ENCODE measurements at regions not wholly inside any gene's neighbourhood (a gene's known extent, or its start where the extent isn't known, plus 50 kb on each side); places are given as distances from the start of the nearest gene placed in this dataset.

- Histone ChIP-seq H3K4me3 (ENCODE audit: low read depth, low read length) (no peak overlapping the region), H3K36me3 (ENCODE audit: control insufficient read depth, insufficient read depth, low read length) (no peaks in the 10 kb centered on the region), H3K9ac (ENCODE audit: low read depth, low read length) (no peak overlapping the region), H3K9me3 (ENCODE audit: control insufficient read depth, insufficient read depth, low read length) (no peaks in the 10 kb centered on the region), H3K4me1 (ENCODE audit: control insufficient read depth, insufficient read depth, low read length) (peaks cover 22% of the 10 kb centered on the region), H3K27me3 (ENCODE audit: control insufficient read depth, insufficient read depth, low read length) (no peaks in the 10 kb centered on the region), H3K27ac (ENCODE audit: low read depth, low read length) (no peak overlapping the region)
These were observed 215.3 kb downstream of the BARX2 start for GRCh38 chr11:129590753-129591475.

GRCh38 chr11:129591527-129591926, 215.9 kb downstream of the BARX2 start:
- no peaks in the 10 kb centered on the region for H3K27me3 ChIP-seq (ENCODE audit: control insufficient read depth, insufficient read depth, low read length)
- H3K27ac ChIP-seq (ENCODE audit: low read depth, low read length) = no peak overlapping the region
- no peak overlapping the region for H3K4me3 ChIP-seq (ENCODE audit: low read depth, low read length)
- H3K9ac ChIP-seq (ENCODE audit: low read depth, low read length) = no peak overlapping the region
- H3K4me1 ChIP-seq (ENCODE audit: control insufficient read depth, insufficient read depth, low read length) = peaks cover 22% of the 10 kb centered on the region
- H3K9me3 ChIP-seq (ENCODE audit: control insufficient read depth, insufficient read depth, low read length) = no peaks in the 10 kb centered on the region
- no peaks in the 10 kb centered on the region for H3K36me3 ChIP-seq (ENCODE audit: control insufficient read depth, insufficient read depth, low read length)

DNA sequence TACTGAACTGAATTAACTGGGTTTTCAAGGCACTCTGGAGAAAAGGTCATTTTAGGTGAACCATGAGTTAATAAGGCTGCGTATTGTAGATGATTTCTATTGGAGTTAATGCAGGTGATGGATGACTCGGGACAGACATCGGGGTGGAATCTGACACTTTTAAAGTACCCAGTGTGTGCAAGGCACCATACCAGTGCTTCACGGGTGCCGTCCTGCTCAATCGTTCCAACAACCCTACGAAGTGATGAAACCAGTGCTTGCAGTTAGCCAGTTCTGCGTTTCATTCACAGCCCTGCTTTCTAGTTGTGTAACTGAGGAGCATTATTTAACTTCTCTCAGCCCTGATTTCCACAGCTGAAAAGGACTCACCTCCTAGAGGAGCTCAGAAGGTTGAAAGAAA, 216.5 kb downstream of the BARX2 start:
- Histone ChIP-seq H3K9ac (ENCODE audit: low read depth, low read length) (no peak overlapping the region), H3K4me3 (ENCODE audit: low read depth, low read length) (no peak overlapping the region), H3K9me3 (ENCODE audit: control insufficient read depth, insufficient read depth, low read length) (no peaks in the 10 kb centered on the region), H3K4me1 (ENCODE audit: control insufficient read depth, insufficient read depth, low read length) (peaks cover 22% of the 10 kb centered on the region), H3K27me3 (ENCODE audit: control insufficient read depth, insufficient read depth, low read length) (no peaks in the 10 kb centered on the region), H3K36me3 (ENCODE audit: control insufficient read depth, insufficient read depth, low read length) (no peaks in the 10 kb centered on the region), H3K27ac (ENCODE audit: low read depth, low read length) (no peak overlapping the region)

GRCh38 chr11:129593098-129593497, 217.4 kb downstream of the BARX2 start:
- no peaks in the 10 kb centered on the region for H3K36me3 ChIP-seq (ENCODE audit: control insufficient read depth, insufficient read depth, low read length)

GRCh38 chr11:129595038-129595962, 219.7 kb downstream of the BARX2 start:
- peaks cover 6% of the 10 kb centered on the region for H3K4me1 ChIP-seq (ENCODE audit: control insufficient read depth, insufficient read depth, low read length)
- no peaks in the 10 kb centered on the region for H3K9me3 ChIP-seq (ENCODE audit: control insufficient read depth, insufficient read depth, low read length)
- H3K36me3 ChIP-seq (ENCODE audit: control insufficient read depth, insufficient read depth, low read length) = no peaks in the 10 kb centered on the region
- H3K27ac ChIP-seq (ENCODE audit: low read depth, low read length) = no peak overlapping the region
- H3K27me3 ChIP-seq (ENCODE audit: control insufficient read depth, insufficient read depth, low read length) = no peaks in the 10 kb centered on the region
- H3K4me3 ChIP-seq (ENCODE audit: low read depth, low read length) = no peak overlapping the region
- no peak overlapping the region for H3K9ac ChIP-seq (ENCODE audit: low read depth, low read length)

More at GRCh38 chr11:129593098-129593497, 217.4 kb downstream of the BARX2 start:
- Histone ChIP-seq H3K4me1 (ENCODE audit: control insufficient read depth, insufficient read depth, low read length) (peaks cover 22% of the 10 kb centered on the region), H3K9ac (ENCODE audit: low read depth, low read length) (no peak overlapping the region), H3K9me3 (ENCODE audit: control insufficient read depth, insufficient read depth, low read length) (no peaks in the 10 kb centered on the region), H3K27me3 (ENCODE audit: control insufficient read depth, insufficient read depth, low read length) (no peaks in the 10 kb centered on the region), H3K27ac (ENCODE audit: low read depth, low read length) (no peak overlapping the region), H3K4me3 (ENCODE audit: low read depth, low read length) (no peak overlapping the region)

GRCh38 chr11:129596351-129596750, 219.3 kb upstream of the TMEM45B start:
- Histone ChIP-seq H3K9ac (ENCODE audit: low read depth, low read length) (no peak overlapping the region), H3K9me3 (ENCODE audit: control insufficient read depth, insufficient read depth, low read length) (no peaks in the 10 kb centered on the region), H3K4me3 (ENCODE audit: low read depth, low read length) (no peak overlapping the region), H3K4me1 (ENCODE audit: control insufficient read depth, insufficient read depth, low read length) (no peaks in the 10 kb centered on the region), H3K36me3 (ENCODE audit: control insufficient read depth, insufficient read depth, low read length) (no peaks in the 10 kb centered on the region), H3K27me3 (ENCODE audit: control insufficient read depth, insufficient read depth, low read length) (no peaks in the 10 kb centered on the region), H3K27ac (ENCODE audit: low read depth, low read length) (no peak overlapping the region)

DNA sequence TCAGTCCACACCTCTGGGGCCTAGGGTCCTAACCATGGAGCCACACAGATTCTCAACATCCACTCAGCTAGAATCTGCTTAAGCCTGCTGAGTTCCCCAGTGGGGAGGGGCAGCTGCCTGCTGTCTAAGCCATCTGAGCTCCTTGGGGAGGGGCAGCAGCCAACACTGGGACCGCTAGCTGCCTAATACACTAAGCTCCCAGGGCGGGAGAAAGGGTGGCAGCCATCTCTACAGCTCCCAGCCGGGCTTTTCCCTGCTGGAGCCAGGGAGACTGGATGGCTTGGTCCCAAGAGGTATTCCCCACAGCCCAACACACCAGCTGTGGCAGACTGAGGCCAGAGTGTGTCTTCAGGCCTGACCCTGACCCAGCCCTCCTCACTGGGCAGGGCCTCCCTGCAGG, 217.3 kb upstream of the TMEM45B start:
- Histone ChIP-seq H3K4me1 (ENCODE audit: control insufficient read depth, insufficient read depth, low read length) (no peaks in the 10 kb centered on the region), H3K9ac (ENCODE audit: low read depth, low read length) (no peak overlapping the region), H3K27me3 (ENCODE audit: control insufficient read depth, insufficient read depth, low read length) (no peaks in the 10 kb centered on the region), H3K36me3 (ENCODE audit: control insufficient read depth, insufficient read depth, low read length) (no peaks in the 10 kb centered on the region), H3K9me3 (ENCODE audit: control insufficient read depth, insufficient read depth, low read length) (no peaks in the 10 kb centered on the region), H3K4me3 (ENCODE audit: low read depth, low read length) (no peak overlapping the region), H3K27ac (ENCODE audit: low read depth, low read length) (no peak overlapping the region)

DNA sequence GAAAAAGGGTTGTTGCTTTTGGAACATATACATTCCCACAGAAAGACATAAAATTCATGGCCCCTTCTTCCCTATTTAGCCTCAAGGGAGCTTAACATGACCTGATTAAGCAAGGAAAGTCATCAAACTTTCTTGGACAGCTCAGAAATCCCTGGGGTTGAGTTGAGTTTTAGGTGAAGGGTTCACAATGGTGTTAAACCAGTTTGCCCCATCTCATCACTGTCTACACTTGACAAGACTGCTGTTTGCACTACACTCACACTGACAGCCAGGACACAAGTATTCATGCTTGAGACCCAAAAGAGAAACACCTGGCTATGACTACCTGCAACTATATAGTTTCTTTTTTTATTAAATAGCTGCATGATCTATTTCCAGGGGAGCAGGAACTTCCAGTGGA, 209.8 kb upstream of the TMEM45B start:
- Histone ChIP-seq H3K9ac (ENCODE audit: low read depth, low read length) (no peak overlapping the region), H3K36me3 (ENCODE audit: control insufficient read depth, insufficient read depth, low read length) (no peaks in the 10 kb centered on the region), H3K4me1 (ENCODE audit: control insufficient read depth, insufficient read depth, low read length) (no peaks in the 10 kb centered on the region), H3K27ac (ENCODE audit: low read depth, low read length) (no peak overlapping the region), H3K9me3 (ENCODE audit: control insufficient read depth, insufficient read depth, low read length) (no peaks in the 10 kb centered on the region), H3K4me3 (ENCODE audit: low read depth, low read length) (no peak overlapping the region), H3K27me3 (ENCODE audit: control insufficient read depth, insufficient read depth, low read length) (no peaks in the 10 kb centered on the region)

DNA sequence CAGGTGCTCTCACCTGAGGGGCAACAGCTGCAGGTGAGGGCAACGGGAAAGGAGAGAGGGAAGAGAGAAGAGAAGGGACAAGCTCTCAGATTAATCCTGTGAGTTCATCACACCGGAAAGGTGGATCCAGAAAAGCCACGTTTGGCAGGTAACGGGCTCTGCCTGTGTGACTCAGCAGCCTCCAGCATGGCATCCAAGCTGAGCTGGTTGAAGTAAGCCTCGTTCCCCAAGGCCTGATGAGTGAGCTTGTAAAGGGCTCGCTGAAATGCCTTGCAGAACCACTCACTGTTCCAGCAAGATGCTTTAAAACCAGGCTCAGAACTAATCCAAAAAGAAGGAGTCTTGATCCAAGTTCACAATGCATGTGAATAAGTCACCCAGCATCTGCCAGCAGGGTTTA, 206.9 kb upstream of the TMEM45B start:
- Histone ChIP-seq H3K27me3 (ENCODE audit: control insufficient read depth, insufficient read depth, low read length) (no peaks in the 10 kb centered on the region), H3K4me1 (ENCODE audit: control insufficient read depth, insufficient read depth, low read length) (no peaks in the 10 kb centered on the region), H3K27ac (ENCODE audit: low read depth, low read length) (no peak overlapping the region), H3K36me3 (ENCODE audit: control insufficient read depth, insufficient read depth, low read length) (no peaks in the 10 kb centered on the region), H3K4me3 (ENCODE audit: low read depth, low read length) (no peak overlapping the region), H3K9me3 (ENCODE audit: control insufficient read depth, insufficient read depth, low read length) (no peaks in the 10 kb centered on the region), H3K9ac (ENCODE audit: low read depth, low read length) (no peak overlapping the region)

DNA sequence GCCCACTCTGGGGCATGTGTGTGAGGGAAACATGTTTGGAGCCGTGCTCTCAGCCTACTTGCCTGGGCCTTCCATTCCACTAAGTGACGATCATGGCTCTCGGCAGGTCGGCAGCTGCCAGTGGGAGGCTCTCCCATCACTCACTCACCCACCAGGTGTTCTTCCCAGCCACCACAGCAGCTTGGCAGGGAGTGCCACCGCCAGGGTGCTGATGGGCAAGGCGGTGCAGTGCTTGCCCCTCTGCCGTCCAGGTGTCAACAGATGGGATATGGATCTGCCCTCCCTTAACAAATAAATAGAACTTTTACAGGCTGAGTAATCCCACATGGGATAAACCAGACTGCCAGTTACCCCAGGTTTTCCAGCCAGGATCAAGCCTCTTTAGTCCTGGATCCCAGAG, 205.5 kb upstream of the TMEM45B start:
- no peak overlapping the region for H3K27ac ChIP-seq (ENCODE audit: low read depth, low read length)
- no peaks in the 10 kb centered on the region for H3K27me3 ChIP-seq (ENCODE audit: control insufficient read depth, insufficient read depth, low read length)
- H3K4me3 ChIP-seq (ENCODE audit: low read depth, low read length) = no peak overlapping the region
- H3K36me3 ChIP-seq (ENCODE audit: control insufficient read depth, insufficient read depth, low read length) = no peaks in the 10 kb centered on the region
- H3K9ac ChIP-seq (ENCODE audit: low read depth, low read length) = no peak overlapping the region
- H3K9me3 ChIP-seq (ENCODE audit: control insufficient read depth, insufficient read depth, low read length) = no peaks in the 10 kb centered on the region
- H3K4me1 ChIP-seq (ENCODE audit: control insufficient read depth, insufficient read depth, low read length) = no peaks in the 10 kb centered on the region

GRCh38 chr11:129610545-129610944, 205.1 kb upstream of the TMEM45B start:
- H3K36me3 ChIP-seq (ENCODE audit: control insufficient read depth, insufficient read depth, low read length) = no peaks in the 10 kb centered on the region
- H3K4me1 ChIP-seq (ENCODE audit: control insufficient read depth, insufficient read depth, low read length) = no peaks in the 10 kb centered on the region
- H3K9ac ChIP-seq (ENCODE audit: low read depth, low read length) = no peak overlapping the region
- H3K27me3 ChIP-seq (ENCODE audit: control insufficient read depth, insufficient read depth, low read length) = no peaks in the 10 kb centered on the region
- H3K4me3 ChIP-seq (ENCODE audit: low read depth, low read length) = no peak overlapping the region
- no peaks in the 10 kb centered on the region for H3K9me3 ChIP-seq (ENCODE audit: control insufficient read depth, insufficient read depth, low read length)
- no peak overlapping the region for H3K27ac ChIP-seq (ENCODE audit: low read depth, low read length)

Data from HUES48 (cell line).